ENCODE measurements at regions not wholly inside any gene's neighbourhood (a gene's known extent, or its start where the extent isn't known, plus 50 kb on each side); places are given as distances from the start of the nearest gene placed in this dataset.

GRCh38 chr4:187332141-187332540, 608.5 kb upstream of the FAT1 start:
- Histone ChIP-seq H2AK5ac (ENCODE audit: low read depth, low read length) (no peak overlapping the region), H3K4me1 (replicated peaks in 1 of 4; ENCODE audit: control insufficient read depth in 3 of 4, insufficient read depth in 4 of 4, low read length in 3 of 4) (no peaks in the 10 kb centered on the region), H3K56ac (replicated peaks; ENCODE audit: insufficient read length, low read depth, low read length) (no peak overlapping the region), H3K79me1 (ENCODE audit: low read depth, low read length) (no peaks in the 10 kb centered on the region), H2BK15ac (ENCODE audit: low read length) (no peak overlapping the region), H3K14ac (ENCODE audit: insufficient read length) (no peak overlapping the region), H3K23me2 (ENCODE audit: low read depth, low read length) (no peaks in the 10 kb centered on the region), H3K4me3 (ENCODE audit: extremely low read depth in 1 of 4, insufficient read depth in 2 of 4, low read depth in 3 of 4, low read length in 4 of 4) (no peak overlapping the region), H3K9me3 (ENCODE audit: insufficient read depth in 2 of 2, low read depth in 1 of 2, low read length in 1 of 2) (no peaks in the 10 kb centered on the region), H3K36me3 (ENCODE audit: control insufficient read depth in 2 of 4, insufficient read depth in 4 of 4, low read length in 3 of 4) (no peaks in the 10 kb centered on the region), H2BK120ac (replicated peaks; ENCODE audit: low read depth, low read length) (no peak overlapping the region), H3K18ac (ENCODE audit: extremely low read depth, low read length) (no peak overlapping the region), H2BK12ac (ENCODE audit: low read depth, low read length) (no peak overlapping the region), H3K27ac (ENCODE audit: low read depth, low read length) (no peak overlapping the region), H4K20me1 (replicated peaks in 1 of 2; ENCODE audit: control insufficient read depth in 1 of 2, insufficient read depth in 2 of 2, low read length in 2 of 2) (no peaks in the 10 kb centered on the region), H2BK20ac (ENCODE audit: low read length) (no peak overlapping the region), H3K23ac (ENCODE audit: insufficient read length) (no peak overlapping the region), H3K9ac (replicated peaks in 1 of 4; ENCODE audit: extremely low read depth in 1 of 4, low read depth in 3 of 4, low read length in 3 of 4) (no peak overlapping the region), H2BK5ac (ENCODE audit: low read depth, low read length) (no peak overlapping the region), H3K27me3 (replicated peaks in 1 of 4; ENCODE audit: control insufficient read depth in 3 of 4, extremely low read depth in 1 of 4, insufficient read depth in 3 of 4, low read length in 3 of 4) (peaks cover 0 to 2% (median 0%) of the 10 kb centered on the region in 4 experiments; a peak in 1 of 7 replicates), H2AFZ (ENCODE audit: low read length) (no peak overlapping the region), H4K5ac (ENCODE audit: insufficient read length, low read depth, low read length) (no peak overlapping the region), H3K4me2 (ENCODE audit: insufficient read depth in 1 of 2, low read depth in 2 of 2, low read length in 2 of 2) (no peak overlapping the region), H3K4ac (replicated peaks; ENCODE audit: insufficient read length, low read depth, low read length) (no peak overlapping the region), H4K91ac (replicated peaks; ENCODE audit: insufficient read length, low read length) (no peak overlapping the region), H4K8ac (ENCODE audit: extremely low read depth, insufficient read depth, low read length) (no peak overlapping the region), H3K79me2 (ENCODE audit: control insufficient read depth in 1 of 2, insufficient read depth in 2 of 2, low read length in 2 of 2) (no peaks in the 10 kb centered on the region)
- ChIA-PET CTCF (ENCODE audit: partially characterized antibody) (no interaction called here), POLR2A (ENCODE audit: partially characterized antibody) (no interaction called here)
- no peak for TF ChIP-seq SP4 (IDR thresholded peaks at IDR 0.05; ENCODE audit: low read length)
- FAIRE-seq (no peak), DNase-seq (ENCODE audit: low read depth in 1 of 2, low spot score in 2 of 2) (no peak)
- WGBS, 2 experiments (ENCODE audit: extremely low coverage in 1 of 2, insufficient coverage in 1 of 2, insufficient read length in 1 of 2, insufficient replicate concordance in 2 of 2, low coverage in 1 of 2, low lambda C conversion rate in 2 of 2, missing lambda C conversion rate in 1 of 2): 91% methylated on average over 7 of the region's 7 CpGs; no CpG with 5 or more reads in 1 of the 2 experiments

All from H1 (cell line).